ENCODE measurements at regions not wholly inside any gene's neighbourhood (a gene's known extent, or its start where the extent isn't known, plus 50 kb on each side); places are given as distances from the start of the nearest gene placed in this dataset.

DNA sequence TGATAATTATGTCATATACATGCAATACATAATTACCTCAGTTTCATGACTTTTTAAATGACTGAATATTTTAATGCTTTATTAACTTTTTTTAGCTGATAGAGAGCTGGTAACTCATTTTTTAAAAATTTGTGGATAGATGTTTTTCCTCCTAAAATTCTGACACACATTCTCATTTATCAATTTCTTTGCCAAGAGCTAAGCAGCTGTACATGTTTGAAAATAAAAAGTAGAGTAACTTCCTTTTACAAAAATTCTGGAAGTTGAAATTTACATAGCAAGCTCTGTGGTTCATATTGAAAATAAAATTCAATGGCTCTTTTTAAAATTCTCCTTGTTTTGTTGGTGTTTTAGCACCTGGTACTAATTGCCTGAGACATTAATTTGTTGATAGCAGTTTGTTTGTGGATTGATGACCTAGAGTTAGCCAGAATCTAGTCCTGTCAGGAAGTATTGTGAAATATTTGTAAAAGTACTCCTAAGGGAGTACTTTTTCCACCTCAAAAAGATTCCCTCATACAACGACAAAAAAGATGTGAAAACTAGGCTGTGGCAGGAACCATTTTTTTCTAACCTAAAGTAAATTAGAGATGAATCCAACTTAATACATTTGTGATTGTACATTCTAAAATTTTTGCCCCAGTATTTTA, 621.8 kb downstream of the BCKDHB start:
- Histone ChIP-seq H3K27me3 (no peaks in the 10 kb centered on the region), H3K4me3 (ENCODE audit: low read depth in 1 of 2, low read length in 1 of 2) (no peak overlapping the region), H3K36me3 (no peaks in the 10 kb centered on the region), H3K4me1 (ENCODE audit: control insufficient read depth in 1 of 2, insufficient read depth in 1 of 2, low read depth in 1 of 2, low read length in 1 of 2) (no peaks in the 10 kb centered on the region), H3K27ac (no peak overlapping the region), H3K9me3 (no peaks in the 10 kb centered on the region)
- TF ChIP-seq, protein P1, sequence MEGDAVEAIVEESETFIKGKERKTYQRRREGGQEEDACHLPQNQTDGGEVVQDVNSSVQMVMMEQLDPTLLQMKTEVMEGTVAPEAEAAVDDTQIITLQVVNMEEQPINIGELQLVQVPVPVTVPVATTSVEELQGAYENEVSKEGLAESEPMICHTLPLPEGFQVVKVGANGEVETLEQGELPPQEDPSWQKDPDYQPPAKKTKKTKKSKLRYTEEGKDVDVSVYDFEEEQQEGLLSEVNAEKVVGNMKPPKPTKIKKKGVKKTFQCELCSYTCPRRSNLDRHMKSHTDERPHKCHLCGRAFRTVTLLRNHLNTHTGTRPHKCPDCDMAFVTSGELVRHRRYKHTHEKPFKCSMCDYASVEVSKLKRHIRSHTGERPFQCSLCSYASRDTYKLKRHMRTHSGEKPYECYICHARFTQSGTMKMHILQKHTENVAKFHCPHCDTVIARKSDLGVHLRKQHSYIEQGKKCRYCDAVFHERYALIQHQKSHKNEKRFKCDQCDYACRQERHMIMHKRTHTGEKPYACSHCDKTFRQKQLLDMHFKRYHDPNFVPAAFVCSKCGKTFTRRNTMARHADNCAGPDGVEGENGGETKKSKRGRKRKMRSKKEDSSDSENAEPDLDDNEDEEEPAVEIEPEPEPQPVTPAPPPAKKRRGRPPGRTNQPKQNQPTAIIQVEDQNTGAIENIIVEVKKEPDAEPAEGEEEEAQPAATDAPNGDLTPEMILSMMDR (IDR thresholded peaks at IDR 0.05) = no peak

DNA sequence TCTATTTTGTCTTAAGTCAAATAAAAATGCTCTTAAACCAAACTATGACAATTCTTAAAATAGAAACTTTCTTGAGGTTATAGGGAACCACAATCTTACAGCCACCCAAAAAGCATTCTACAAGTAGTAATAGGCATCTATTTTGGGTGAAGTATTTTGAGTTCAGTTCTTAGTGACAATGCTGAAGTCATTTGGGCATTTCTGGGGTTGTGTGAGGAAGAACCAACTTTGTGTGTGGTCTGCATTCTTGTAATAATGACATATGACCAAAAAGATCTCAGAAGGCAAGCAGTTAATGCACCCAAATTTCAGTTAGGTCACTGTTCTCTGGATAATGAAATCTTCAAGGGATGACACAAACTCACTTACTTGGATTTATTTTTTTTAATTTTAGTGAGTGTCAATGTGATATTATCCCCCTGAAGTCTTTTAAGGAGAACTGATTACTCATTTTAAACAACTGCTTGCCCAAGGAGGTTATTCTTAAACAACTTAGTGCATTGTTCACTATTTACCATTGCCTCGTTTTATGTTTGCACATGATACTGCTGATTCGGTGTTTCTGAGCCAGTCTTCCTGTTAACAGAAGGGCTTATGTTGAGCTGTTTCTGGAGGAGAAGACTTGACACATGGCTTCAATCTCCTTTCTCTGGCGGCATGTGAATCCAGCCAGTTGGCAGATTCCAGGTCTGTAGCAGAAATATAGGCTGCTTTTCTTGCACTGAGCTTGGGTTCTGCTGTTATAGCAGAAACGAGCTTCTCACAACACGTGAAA, 618.9 kb downstream of the BCKDHB start:
- no peaks in the 10 kb centered on the region for H3K4me1 ChIP-seq (ENCODE audit: control insufficient read depth in 1 of 2, insufficient read depth in 1 of 2, low read depth in 1 of 2, low read length in 1 of 2)
- no peak overlapping the region for H3K27ac ChIP-seq
- H3K36me3 ChIP-seq = no peaks in the 10 kb centered on the region
- no peaks in the 10 kb centered on the region for H3K27me3 ChIP-seq
- TF ChIP-seq, protein P1 (IDR thresholded peaks at IDR 0.05) = no peak
- H3K9me3 ChIP-seq = no peaks in the 10 kb centered on the region
- no peak overlapping the region for H3K4me3 ChIP-seq (ENCODE audit: low read depth in 1 of 2, low read length in 1 of 2)

DNA sequence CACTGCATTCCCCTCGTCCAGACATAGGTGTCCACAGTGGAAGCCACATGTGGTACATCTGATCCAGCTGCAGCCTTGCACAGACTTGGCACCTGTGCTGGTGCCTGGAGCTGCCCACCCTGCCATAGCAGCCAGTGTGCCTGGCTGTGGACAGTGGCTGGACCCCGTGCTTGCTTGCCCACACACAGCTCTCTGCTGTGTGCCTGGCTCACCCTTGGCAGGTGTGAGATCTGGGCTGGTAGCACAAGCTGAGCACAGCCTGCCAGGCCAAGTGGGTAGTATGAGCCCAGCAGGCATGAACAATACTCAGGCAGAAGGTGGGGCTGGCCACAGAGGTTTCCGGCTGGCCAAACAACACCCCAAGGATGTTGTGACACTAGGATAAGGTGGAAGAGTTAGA, 614.4 kb downstream of the BCKDHB start:
- Histone ChIP-seq H3K9me3 (no peaks in the 10 kb centered on the region), H3K27me3 (no peaks in the 10 kb centered on the region), H3K27ac (no peak overlapping the region), H3K4me1 (ENCODE audit: control insufficient read depth in 1 of 2, insufficient read depth in 1 of 2, low read depth in 1 of 2, low read length in 1 of 2) (no peaks in the 10 kb centered on the region), H3K36me3 (no peaks in the 10 kb centered on the region), H3K4me3 (ENCODE audit: low read depth in 1 of 2, low read length in 1 of 2) (no peak overlapping the region)
- TF ChIP-seq, protein P1 (IDR thresholded peaks at IDR 0.05) = no peak

DNA sequence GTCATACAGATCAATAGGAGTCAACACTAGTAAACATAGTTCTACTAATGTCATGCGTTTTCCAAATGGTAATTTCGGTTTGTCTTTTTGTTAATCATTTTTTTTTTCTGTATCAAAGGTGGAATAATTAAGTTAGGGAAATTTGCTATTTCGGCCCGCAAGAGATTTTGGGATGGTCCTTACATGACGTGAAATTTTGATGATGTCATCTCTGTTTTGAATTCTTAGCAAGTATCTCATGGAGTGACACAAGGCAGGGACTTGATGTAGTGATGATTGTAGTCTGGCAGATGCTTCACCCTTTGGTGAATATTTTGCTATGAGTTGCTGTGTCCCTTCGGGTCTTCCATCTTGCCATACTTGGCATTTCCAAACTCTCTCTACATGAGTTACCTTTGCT, 608.0 kb downstream of the BCKDHB start:
- TF ChIP-seq, protein P1 (IDR thresholded peaks at IDR 0.05) = no peak
- Histone ChIP-seq H3K27ac (no peak overlapping the region), H3K36me3 (no peaks in the 10 kb centered on the region), H3K9me3 (no peaks in the 10 kb centered on the region), H3K4me3 (ENCODE audit: low read depth in 1 of 2, low read length in 1 of 2) (no peak overlapping the region), H3K27me3 (no peaks in the 10 kb centered on the region), H3K4me1 (ENCODE audit: control insufficient read depth in 1 of 2, insufficient read depth in 1 of 2, low read depth in 1 of 2, low read length in 1 of 2) (no peaks in the 10 kb centered on the region)

GRCh38 chr6:80698459-80698858, 592.0 kb downstream of the BCKDHB start:
- H3K4me3 ChIP-seq (ENCODE audit: low read depth in 1 of 2, low read length in 1 of 2) = no peak overlapping the region
- H3K27me3 ChIP-seq = no peaks in the 10 kb centered on the region
- no peaks in the 10 kb centered on the region for H3K9me3 ChIP-seq
- TF ChIP-seq, protein P1 (IDR thresholded peaks at IDR 0.05) = no peak
- no peaks in the 10 kb centered on the region for H3K36me3 ChIP-seq
- no peak overlapping the region for H3K27ac ChIP-seq
- H3K4me1 ChIP-seq (ENCODE audit: control insufficient read depth in 1 of 2, insufficient read depth in 1 of 2, low read depth in 1 of 2, low read length in 1 of 2) = no peaks in the 10 kb centered on the region

Data from neutrophil (primary cell).